Gastrocnemius medialis (tissue), 4 donors: ENCODE measurements at regions not wholly inside any gene's neighbourhood (a gene's known extent, or its start where the extent isn't known, plus 50 kb on each side); places are given as distances from the start of the nearest gene placed in this dataset.

Source experiments
- ATAC-seq, 2 donors: fragments of 150-250 bp; one replicate each; pipeline ENCODE4 v1.9.1; 2016
- DNase-seq, 2 donors: peaks; one replicate each; pipeline ENCODE4 v3.0.0-alpha.2; 2019
- H3K27ac ChIP-seq, 4 donors: fragments of 200-600 bp; sonication (generic); 1 replicate in 1 of 4; 2 replicates in 3 of 4; pipeline ENCODE4 v1.5.1; 2016 to 2018; ENCODE audit warnings: mild to moderate bottlenecking in 2 of 4, moderate library complexity in 1 of 4
- H3K27me3 ChIP-seq, 3 donors: fragments of 200-600 bp; sonication (generic) in 2 of 3; 1 replicate in 1 of 3; 2 replicates in 2 of 3; pipeline versions ENCODE4 v1.5.1 to v1.6.0; 2016 to 2019; ENCODE audit warnings: mild to moderate bottlenecking in 1 of 3, moderate library complexity in 1 of 3
- H3K36me3 ChIP-seq, 2 donors: fragments of 200-600 bp; sonication (generic) in 1 of 2; one replicate each; pipeline ENCODE4 v1.5.1; 2017 to 2018
- H3K4me1 ChIP-seq, 2 donors: fragments of 200-600 bp; sonication (generic) in 1 of 2; one replicate each; pipeline ENCODE4 v1.5.1; 2016 to 2017; ENCODE audit warnings: mild to moderate bottlenecking in 2 of 2
- H3K4me3 ChIP-seq, 4 donors: fragments of 200-600 bp; sonication (generic) in 3 of 4; 1 replicate in 1 of 4; 2 replicates in 3 of 4; pipeline ENCODE4 v1.5.1; 2016 to 2019; ENCODE audit warnings: mild to moderate bottlenecking in 2 of 4
- H3K9me3 ChIP-seq, 3 donors: fragments of 200-600 bp; sonication (generic) in 2 of 3; 1 replicate in 1 of 3; 2 replicates in 2 of 3; pipeline ENCODE4 v1.5.1; 2016 to 2019
- CTCF ChIP-seq, 5 experiments: fragments of 450-650 bp in 3 of 5; fragments of 200-600 bp in 2 of 5; sonication (generic) in 2 of 5; IDR thresholded peaks in 4 of 5; conservative IDR thresholded peaks in 1 of 5; 1 replicate in 4 of 5; 2 replicates in 1 of 5; pipeline ENCODE4 v1.5.1; 2016 to 2019; ENCODE audit warnings: antibody characterized with exemption in 5 of 5, mild to moderate bottlenecking in 3 of 5, moderate library complexity in 3 of 5
- POLR2A ChIP-seq, 2 donors: fragments of 450-650 bp; IDR thresholded peaks; one replicate each; pipeline ENCODE4 v1.6.1; 2017; ENCODE audit warnings: antibody characterized with exemption in 2 of 2, mild to moderate bottlenecking in 2 of 2, moderate library complexity in 2 of 2
- in situ Hi-C, 4 donors: fragments of 200-750 bp; cut with MboI; loops; one replicate each; pipeline versions ENCODE4 v1.15.0 to v1.8.0; 2017; ENCODE audit warnings: low sequenced_read_pairs in 4 of 4
- intact Hi-C: fragments of 100-400 bp; cut with DNase I; formaldehyde crosslinking; loops from one replicate; pipeline ENCODE4 v1.15.1; 2023; ENCODE audit warnings: low total_unique reads

GRCh38 chr7:356087-356486 lies 66.1 kb downstream of the FOXL3 start:
- peaks cover 25 to 41% (median 30%) of the 10 kb centered on the region in 3 donors for H3K27me3 ChIP-seq
- H3K4me1 ChIP-seq = no peaks in the 10 kb centered on the region
- in situ Hi-C loops = no loop called here

GRCh38 chr7:356691-357462 lies 66.9 kb downstream of the FOXL3 start:
- no peak for TF ChIP-seq POLR2A (IDR thresholded peaks at IDR 0.05)
- TF ChIP-seq CTCF (IDR thresholded peaks at IDR 0.05 in 4 of 5, conservative IDR thresholded peaks at IDR 0.05 in 1 of 5) = no peak
- intact Hi-C loops = no loop called here

More at GRCh38 chr7:356087-356486, 66.1 kb downstream of the FOXL3 start:
- H3K9me3 ChIP-seq = no peaks in the 10 kb centered on the region
- ATAC-seq (no peak), DNase-seq (no peak)
- no peaks in the 10 kb centered on the region for H3K36me3 ChIP-seq
- no peak overlapping the region for H3K27ac ChIP-seq
- TF ChIP-seq POLR2A (IDR thresholded peaks at IDR 0.05) (no peak), CTCF (IDR thresholded peaks at IDR 0.05 in 4 of 5, conservative IDR thresholded peaks at IDR 0.05 in 1 of 5) (no peak)
- intact Hi-C loops = no loop called here
- no peak overlapping the region for H3K4me3 ChIP-seq

GRCh38 chr7:357531-358209 lies 67.7 kb downstream of the FOXL3 start:
- in situ Hi-C loops = no loop called here
- DNase-seq (no peak), ATAC-seq (no peak)
- H3K36me3 ChIP-seq = no peaks in the 10 kb centered on the region
- H3K9me3 ChIP-seq = no peaks in the 10 kb centered on the region
- peaks cover 26 to 39% (median 35%) of the 10 kb centered on the region in 3 donors for H3K27me3 ChIP-seq
- H3K27ac ChIP-seq = no peak overlapping the region
- TF ChIP-seq CTCF (IDR thresholded peaks at IDR 0.05 in 4 of 5, conservative IDR thresholded peaks at IDR 0.05 in 1 of 5) = no peak
- H3K4me1 ChIP-seq = peaks cover 0 to 7% of the 10 kb centered on the region in 2 donors
- H3K4me3 ChIP-seq = no peak overlapping the region
- intact Hi-C loops = no loop called here

More at GRCh38 chr7:356691-357462, 66.9 kb downstream of the FOXL3 start:
- ATAC-seq = no peak
- no peaks in the 10 kb centered on the region for H3K9me3 ChIP-seq
- in situ Hi-C loops = no loop called here
- H3K4me3 ChIP-seq = no peak overlapping the region
- peaks cover 0 to 2% of the 10 kb centered on the region in 2 donors for H3K4me1 ChIP-seq
- no peak overlapping the region for H3K27ac ChIP-seq
- peaks cover 26 to 40% (median 29%) of the 10 kb centered on the region in 3 donors for H3K27me3 ChIP-seq
- no peak for DNase-seq
- H3K36me3 ChIP-seq = no peaks in the 10 kb centered on the region

- H3K27me3 ChIP-seq = peaks cover 31 to 43% (median 38%) of the 10 kb centered on the region in 3 donors
- no peak overlapping the region for H3K4me3 ChIP-seq
- DNase-seq (no peak), ATAC-seq (no peak)
- TF ChIP-seq CTCF (IDR thresholded peaks at IDR 0.05 in 4 of 5, conservative IDR thresholded peaks at IDR 0.05 in 1 of 5) = no peak
- TF ChIP-seq POLR2A (IDR thresholded peaks at IDR 0.05) = no peak
- in situ Hi-C loops (no loop called here), intact Hi-C loops (no loop called here)
- H3K27ac ChIP-seq = no peak overlapping the region
- no peaks in the 10 kb centered on the region for H3K36me3 ChIP-seq
- H3K9me3 ChIP-seq = no peaks in the 10 kb centered on the region
- peaks cover 0 to 7% of the 10 kb centered on the region in 2 donors for H3K4me1 ChIP-seq
Measured at GRCh38 chr7:358352-358751, 68.4 kb downstream of the FOXL3 start.
